Fibroblast of pulmonary artery (primary cell): ENCODE measurements at regions not wholly inside any gene's neighbourhood (a gene's known extent, or its start where the extent isn't known, plus 50 kb on each side); places are given as distances from the start of the nearest gene placed in this dataset.

ENCODE experiments used
- DNase-seq: peaks from one replicate; pipeline ENCODE4 v3.0.0-alpha.2; 2010; ENCODE audit warnings: low read depth
- H3K4me3 ChIP-seq: replicated peaks from 2 replicates; pipeline ENCODE4 v1.5.1; 2011; ENCODE audit warnings: low read depth, mild to moderate bottlenecking, control low read depth, low read length, moderate library complexity
- TF ChIP-seq, protein P1 (sequence below): IDR thresholded peaks from 2 replicates; pipeline ENCODE4 v1.5.1; 2011; ENCODE audit warnings: mild to moderate bottlenecking, control low read depth, low read length, inconsistent platforms; ENCODE audit errors: missing control alignments

GRCh38 chr14:51168215-51168613 lies 71.8 kb upstream of the TMX1 start:
- DNase-seq: no peak
- H3K4me3 ChIP-seq: no peak overlapping the region
- TF ChIP-seq, protein P1, sequence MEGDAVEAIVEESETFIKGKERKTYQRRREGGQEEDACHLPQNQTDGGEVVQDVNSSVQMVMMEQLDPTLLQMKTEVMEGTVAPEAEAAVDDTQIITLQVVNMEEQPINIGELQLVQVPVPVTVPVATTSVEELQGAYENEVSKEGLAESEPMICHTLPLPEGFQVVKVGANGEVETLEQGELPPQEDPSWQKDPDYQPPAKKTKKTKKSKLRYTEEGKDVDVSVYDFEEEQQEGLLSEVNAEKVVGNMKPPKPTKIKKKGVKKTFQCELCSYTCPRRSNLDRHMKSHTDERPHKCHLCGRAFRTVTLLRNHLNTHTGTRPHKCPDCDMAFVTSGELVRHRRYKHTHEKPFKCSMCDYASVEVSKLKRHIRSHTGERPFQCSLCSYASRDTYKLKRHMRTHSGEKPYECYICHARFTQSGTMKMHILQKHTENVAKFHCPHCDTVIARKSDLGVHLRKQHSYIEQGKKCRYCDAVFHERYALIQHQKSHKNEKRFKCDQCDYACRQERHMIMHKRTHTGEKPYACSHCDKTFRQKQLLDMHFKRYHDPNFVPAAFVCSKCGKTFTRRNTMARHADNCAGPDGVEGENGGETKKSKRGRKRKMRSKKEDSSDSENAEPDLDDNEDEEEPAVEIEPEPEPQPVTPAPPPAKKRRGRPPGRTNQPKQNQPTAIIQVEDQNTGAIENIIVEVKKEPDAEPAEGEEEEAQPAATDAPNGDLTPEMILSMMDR: no peak

GRCh38 chr14:51173863-51174262 lies 66.2 kb upstream of the TMX1 start:
- no peak for DNase-seq
- H3K4me3 ChIP-seq: no peak overlapping the region
- TF ChIP-seq, protein P1: no peak

DNA sequence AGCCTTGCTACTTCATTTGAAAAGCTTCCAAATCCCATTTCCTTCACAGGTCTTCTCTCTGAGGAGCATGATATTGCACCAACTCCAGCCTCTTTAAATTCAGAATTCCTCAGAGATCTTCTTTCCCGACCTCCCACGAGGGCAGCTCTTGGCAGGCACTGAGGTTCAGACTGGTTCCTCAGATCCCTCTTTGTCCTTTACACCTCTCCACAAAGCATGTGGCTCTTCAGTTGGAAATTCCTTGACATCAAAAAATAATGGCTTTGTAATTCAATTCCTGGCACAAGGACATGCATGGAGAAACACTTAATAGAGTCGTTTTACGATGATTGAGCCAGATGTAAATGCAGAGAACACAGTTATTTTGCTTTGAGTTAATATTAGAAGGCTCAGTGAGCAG lies 63.2 kb upstream of the TMX1 start:
- no peak for DNase-seq
- no peak overlapping the region for H3K4me3 ChIP-seq
- TF ChIP-seq, protein P1: no peak

DNA sequence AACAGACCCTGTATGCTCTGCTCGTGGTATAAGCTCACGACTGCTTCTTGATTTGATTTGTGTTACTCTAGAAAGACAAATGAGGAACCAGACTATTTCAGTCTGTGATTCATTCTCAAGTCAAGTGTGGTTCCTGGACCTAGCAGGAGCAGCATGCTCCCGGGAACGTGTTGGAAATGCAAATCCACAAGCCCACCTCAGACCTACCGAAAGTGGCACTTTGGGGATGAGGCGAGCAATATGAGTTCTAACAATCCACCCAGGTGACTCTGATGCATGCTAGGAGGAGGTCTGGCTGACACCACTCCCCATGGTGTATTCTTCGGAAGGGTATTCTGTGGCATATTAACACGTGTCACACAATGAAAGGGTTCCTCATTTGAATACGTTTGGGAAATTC lies 59.5 kb upstream of the TMX1 start:
- TF ChIP-seq, protein P1: no peak
- no peak for DNase-seq
- no peak overlapping the region for H3K4me3 ChIP-seq

DNA sequence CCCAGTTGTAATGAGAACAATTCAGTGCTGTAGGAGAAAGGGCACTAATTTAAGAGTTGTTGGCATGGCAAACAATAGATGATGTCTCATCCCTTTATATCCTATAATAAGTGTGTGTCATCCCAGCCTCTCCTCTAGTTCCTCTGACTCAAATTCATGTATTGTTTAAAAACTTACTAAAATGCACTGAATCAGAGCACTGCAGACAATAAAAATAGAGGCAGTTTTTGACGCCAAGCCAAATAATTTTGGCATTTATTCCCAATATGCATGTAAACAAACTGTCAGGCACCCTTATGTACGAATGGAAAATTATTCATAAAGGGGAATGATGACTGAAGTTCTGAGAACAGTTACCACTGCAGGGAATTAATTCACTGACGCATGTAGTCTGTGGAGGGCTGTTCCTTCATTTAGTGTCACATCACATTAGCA lies 57.9 kb upstream of the TMX1 start:
- TF ChIP-seq, protein P1: no peak
- no peak overlapping the region for H3K4me3 ChIP-seq
- DNase-seq: peak; percentile 71

GRCh38 chr14:51185180-51185579 lies 54.9 kb upstream of the TMX1 start:
- H3K4me3 ChIP-seq: no peak overlapping the region
- DNase-seq: no peak
- TF ChIP-seq, protein P1: no peak

DNA sequence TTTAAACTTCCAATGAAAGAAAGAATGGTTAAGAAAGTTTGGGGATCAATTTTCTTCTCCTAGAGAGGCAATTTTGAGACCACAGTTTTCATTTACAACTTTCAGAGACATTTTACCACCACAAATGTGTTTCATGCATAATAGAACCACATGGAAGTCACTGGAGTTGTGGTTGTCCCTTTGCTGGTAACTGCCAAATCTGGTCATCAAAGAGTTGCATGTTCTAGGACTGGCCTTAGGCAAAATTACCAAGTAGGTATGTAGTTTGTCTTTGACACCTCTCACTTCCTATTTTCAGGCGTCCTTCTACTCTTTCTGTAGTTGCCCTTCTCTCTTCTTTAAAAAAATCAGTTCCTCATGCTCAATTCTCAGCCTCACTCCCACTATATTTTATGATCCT lies 54.3 kb upstream of the TMX1 start:
- TF ChIP-seq, protein P1: no peak
- DNase-seq: no peak
- no peak overlapping the region for H3K4me3 ChIP-seq
